ENCODE measurements at regions not wholly inside any gene's neighbourhood (a gene's known extent, or its start where the extent isn't known, plus 50 kb on each side); places are given as distances from the start of the nearest gene placed in this dataset.

DNA sequence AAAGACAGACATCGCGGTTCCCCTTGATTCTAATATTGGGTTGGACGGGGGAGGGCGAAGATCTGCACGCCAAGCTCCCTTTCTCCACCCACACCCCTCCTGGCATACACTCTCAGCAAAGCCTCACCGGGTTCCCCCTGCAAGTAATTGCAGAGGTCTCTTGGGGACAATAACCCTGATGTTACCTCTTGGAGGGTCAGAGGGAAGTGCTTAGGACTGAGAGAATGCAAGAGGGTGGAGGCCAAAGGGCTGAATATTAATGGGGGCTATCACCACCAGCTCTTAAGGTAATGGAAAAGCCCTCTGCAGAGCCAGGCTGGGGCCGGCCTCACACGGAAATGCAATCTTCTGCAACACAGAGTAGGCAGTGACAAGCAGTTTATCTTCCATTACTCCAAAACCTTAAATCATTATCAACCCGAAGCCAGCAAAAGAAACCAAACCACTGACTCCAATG lies 344.1 kb upstream of the GATB start:
- no peak for DNase-seq (ENCODE audit: low read depth)
- TF ChIP-seq, protein P1, sequence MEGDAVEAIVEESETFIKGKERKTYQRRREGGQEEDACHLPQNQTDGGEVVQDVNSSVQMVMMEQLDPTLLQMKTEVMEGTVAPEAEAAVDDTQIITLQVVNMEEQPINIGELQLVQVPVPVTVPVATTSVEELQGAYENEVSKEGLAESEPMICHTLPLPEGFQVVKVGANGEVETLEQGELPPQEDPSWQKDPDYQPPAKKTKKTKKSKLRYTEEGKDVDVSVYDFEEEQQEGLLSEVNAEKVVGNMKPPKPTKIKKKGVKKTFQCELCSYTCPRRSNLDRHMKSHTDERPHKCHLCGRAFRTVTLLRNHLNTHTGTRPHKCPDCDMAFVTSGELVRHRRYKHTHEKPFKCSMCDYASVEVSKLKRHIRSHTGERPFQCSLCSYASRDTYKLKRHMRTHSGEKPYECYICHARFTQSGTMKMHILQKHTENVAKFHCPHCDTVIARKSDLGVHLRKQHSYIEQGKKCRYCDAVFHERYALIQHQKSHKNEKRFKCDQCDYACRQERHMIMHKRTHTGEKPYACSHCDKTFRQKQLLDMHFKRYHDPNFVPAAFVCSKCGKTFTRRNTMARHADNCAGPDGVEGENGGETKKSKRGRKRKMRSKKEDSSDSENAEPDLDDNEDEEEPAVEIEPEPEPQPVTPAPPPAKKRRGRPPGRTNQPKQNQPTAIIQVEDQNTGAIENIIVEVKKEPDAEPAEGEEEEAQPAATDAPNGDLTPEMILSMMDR (IDR thresholded peaks at IDR 0.05; ENCODE audit: low read depth, low read length) = no peak
- TF ChIP-seq POLR2A (IDR thresholded peaks at IDR 0.05; ENCODE audit: extremely low read depth, insufficient read length) (no peak), MYC (IDR thresholded peaks at IDR 0.05; ENCODE audit: low read depth, low read length) (no peak)
- TF ChIP-seq, protein P2, sequence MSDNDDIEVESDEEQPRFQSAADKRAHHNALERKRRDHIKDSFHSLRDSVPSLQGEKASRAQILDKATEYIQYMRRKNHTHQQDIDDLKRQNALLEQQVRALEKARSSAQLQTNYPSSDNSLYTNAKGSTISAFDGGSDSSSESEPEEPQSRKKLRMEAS (IDR thresholded peaks at IDR 0.05; ENCODE audit: low read depth, low read length) = no peak

DNA sequence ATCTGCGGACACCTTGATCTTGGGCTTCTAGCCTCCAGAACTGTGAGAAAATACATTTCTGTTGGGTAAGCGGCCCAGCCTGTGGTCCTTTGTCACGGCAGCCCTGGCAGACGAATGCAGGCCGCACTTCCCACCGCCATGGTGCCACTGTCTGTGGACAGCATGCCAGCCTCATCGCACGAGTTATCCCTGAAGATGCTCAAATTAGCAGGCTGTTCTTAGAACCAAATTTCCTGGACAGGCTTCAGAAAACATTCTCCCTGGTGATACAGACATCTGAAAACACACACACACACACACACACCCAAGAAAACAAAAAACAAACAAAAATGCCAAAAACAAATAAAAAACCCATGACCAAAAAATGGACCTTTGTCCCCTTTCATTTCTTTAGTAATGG lies 343.5 kb upstream of the GATB start:
- no peak overlapping the region for H3K4me3 ChIP-seq (ENCODE audit: low read depth, low read length)
- DNase-seq (ENCODE audit: low read depth) = no peak
- TF ChIP-seq, protein P2 (IDR thresholded peaks at IDR 0.05; ENCODE audit: low read depth, low read length) = no peak
- TF ChIP-seq MYC (IDR thresholded peaks at IDR 0.05; ENCODE audit: low read depth, low read length) (no peak), POLR2A (IDR thresholded peaks at IDR 0.05; ENCODE audit: extremely low read depth, insufficient read length) (no peak)
- TF ChIP-seq, protein P1 (IDR thresholded peaks at IDR 0.05; ENCODE audit: low read depth, low read length) = no peak

More for the DNA sequence above, 344.1 kb upstream of the GATB start:
- no peak overlapping the region for H3K4me3 ChIP-seq (ENCODE audit: low read depth, low read length)

DNA sequence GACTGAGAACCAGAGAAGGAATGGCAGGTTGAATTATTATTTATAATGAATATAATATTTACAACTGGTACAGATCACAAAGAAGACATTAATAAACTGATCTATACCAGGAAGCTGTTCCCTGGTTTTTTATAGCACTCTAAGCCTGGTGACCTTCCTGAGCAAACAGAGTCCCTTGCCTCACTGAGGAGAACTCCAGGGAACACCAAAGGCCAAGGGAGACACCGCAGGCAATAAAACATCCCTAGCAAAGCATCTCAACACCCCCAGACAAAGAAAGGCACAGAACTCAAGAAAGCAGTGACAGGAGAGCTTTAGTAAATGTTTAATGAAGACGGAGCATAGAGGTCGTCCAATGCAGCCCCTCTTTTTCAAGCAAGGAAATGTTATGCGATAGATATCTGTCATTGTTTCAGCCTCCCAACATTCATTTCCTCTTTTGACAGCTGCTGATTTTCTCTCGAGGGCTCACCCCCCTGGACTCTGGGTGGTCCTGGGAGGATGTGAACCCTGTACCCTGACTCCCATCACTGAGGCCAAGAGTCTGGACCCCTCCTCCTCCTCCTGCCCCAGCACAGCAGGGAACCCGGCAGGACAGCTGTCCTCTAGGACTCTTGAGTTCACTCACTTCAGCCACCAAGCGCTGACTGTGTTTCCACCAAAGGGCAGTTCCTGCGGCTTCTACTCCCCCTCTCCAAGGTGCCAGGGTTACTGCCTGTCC lies 342.5 kb upstream of the GATB start:
- no peak overlapping the region for H3K4me3 ChIP-seq (ENCODE audit: low read depth, low read length)
- no peak for DNase-seq (ENCODE audit: low read depth)
- TF ChIP-seq MYC (IDR thresholded peaks at IDR 0.05; ENCODE audit: low read depth, low read length) (no peak), POLR2A (IDR thresholded peaks at IDR 0.05; ENCODE audit: extremely low read depth, insufficient read length) (no peak)
- TF ChIP-seq, protein P2 (IDR thresholded peaks at IDR 0.05; ENCODE audit: low read depth, low read length) = no peak
- TF ChIP-seq, protein P1 (IDR thresholded peaks at IDR 0.05; ENCODE audit: low read depth, low read length) = no peak

DNA sequence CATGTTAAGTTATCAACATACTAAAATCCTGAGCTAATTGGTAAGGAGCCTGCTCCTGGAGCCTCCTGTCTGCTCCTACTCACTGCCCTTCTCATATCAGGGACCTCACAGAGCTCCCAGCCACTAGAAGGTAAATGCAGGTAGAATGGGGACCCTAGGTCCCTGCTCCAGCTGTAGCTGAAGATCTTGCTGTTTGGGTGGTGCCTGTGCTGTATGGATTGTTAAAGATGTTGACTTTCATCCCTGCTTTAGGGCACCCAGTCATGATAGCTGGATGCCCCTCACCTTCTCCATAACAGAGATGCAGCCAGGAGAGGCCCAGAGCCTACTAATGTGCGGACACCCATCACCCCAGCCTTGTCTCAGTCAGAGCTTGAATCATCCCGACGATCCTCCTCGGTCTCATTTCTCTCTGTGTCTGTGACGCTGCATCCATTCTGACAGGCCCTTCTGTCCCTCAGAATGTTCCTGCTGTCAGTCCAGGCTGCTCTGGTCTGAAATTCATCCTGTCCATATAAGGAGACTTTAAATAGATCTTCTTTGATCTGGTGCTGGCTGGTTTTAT lies 341.7 kb upstream of the GATB start:
- no peak overlapping the region for H3K4me3 ChIP-seq (ENCODE audit: low read depth, low read length)
- no peak for DNase-seq (ENCODE audit: low read depth)
- TF ChIP-seq POLR2A (IDR thresholded peaks at IDR 0.05; ENCODE audit: extremely low read depth, insufficient read length) = no peak
- TF ChIP-seq, protein P2 (IDR thresholded peaks at IDR 0.05; ENCODE audit: low read depth, low read length) = no peak
- TF ChIP-seq, protein P1 (IDR thresholded peaks at IDR 0.05; ENCODE audit: low read depth, low read length) = no peak
- TF ChIP-seq MYC (IDR thresholded peaks at IDR 0.05; ENCODE audit: low read depth, low read length) = no peak

DNA sequence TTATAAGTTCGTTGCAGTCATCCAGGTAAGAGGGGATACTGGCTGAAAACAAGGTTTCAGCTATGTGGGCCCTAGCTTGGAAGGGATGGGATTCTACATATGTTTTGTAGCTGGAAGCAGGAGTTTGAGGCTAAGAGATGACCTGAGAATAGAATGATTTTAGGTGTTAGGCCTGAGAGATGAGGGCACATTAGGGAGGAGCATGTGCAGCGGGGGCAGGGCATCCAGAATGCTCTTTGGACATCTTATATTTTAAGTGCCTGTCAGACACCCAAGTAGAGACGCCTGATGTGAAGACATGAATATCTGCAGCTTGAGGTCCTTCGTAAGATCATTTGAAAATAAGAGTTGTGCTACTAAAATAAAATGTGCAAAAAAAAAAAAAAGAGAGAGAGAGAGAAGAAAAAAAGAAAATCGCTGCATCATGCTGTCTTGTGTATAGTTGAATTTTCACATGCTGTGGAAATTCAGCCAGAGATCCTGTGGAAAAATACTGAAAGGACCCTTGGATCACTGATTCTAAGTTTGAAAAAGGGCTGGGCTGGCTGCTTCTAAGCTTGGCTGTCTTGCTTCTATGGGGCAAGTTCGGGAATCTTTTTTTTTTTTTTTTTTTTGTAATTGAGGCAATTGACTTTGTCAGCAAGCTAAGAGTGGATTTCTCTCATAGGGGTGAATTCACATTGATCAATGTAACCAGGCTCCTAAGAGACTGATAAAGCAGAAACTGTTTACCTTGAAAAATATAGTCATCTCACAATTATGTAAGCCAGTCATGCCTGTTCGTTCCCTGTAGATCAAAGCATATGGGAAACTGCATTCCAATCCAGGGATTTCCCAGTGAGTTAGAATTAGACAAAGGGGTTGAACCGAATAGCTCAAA lies 341.0 kb upstream of the GATB start:
- TF ChIP-seq POLR2A (IDR thresholded peaks at IDR 0.05; ENCODE audit: extremely low read depth, insufficient read length) = no peak
- TF ChIP-seq, protein P2 (IDR thresholded peaks at IDR 0.05; ENCODE audit: low read depth, low read length) = no peak
- TF ChIP-seq MYC (IDR thresholded peaks at IDR 0.05; ENCODE audit: low read depth, low read length) = no peak
- TF ChIP-seq, protein P1 (IDR thresholded peaks at IDR 0.05; ENCODE audit: low read depth, low read length) = no peak
- no peak overlapping the region for H3K4me3 ChIP-seq (ENCODE audit: low read depth, low read length)
- DNase-seq (ENCODE audit: low read depth) = no peak

Measured in NB4 (cell line).